Adipocyte (in vitro differentiated cells): ENCODE measurements at regions not wholly inside any gene's neighbourhood (a gene's known extent, or its start where the extent isn't known, plus 50 kb on each side); places are given as distances from the start of the nearest gene placed in this dataset.

ENCODE experiments used
- DNase-seq: peaks from one replicate; pipeline ENCODE4 v3.0.0-alpha.2; 2015; ENCODE audit warnings: low read depth
- H3K27me3 ChIP-seq: replicated peaks from 2 replicates; pipeline ENCODE4 v1.7.0; 2013; ENCODE audit warnings: mild to moderate bottlenecking, low read length, moderate library complexity; ENCODE audit not compliant: control insufficient read depth, insufficient read depth
- H3K36me3 ChIP-seq: 2 replicates; pipeline ENCODE4 v1.7.0; 2013; ENCODE audit warnings: low read length, mild to moderate bottlenecking, moderate library complexity; ENCODE audit not compliant: control insufficient read depth, insufficient read depth, severe bottlenecking
- H3K4me1 ChIP-seq: 2 replicates; pipeline ENCODE4 v1.7.0; 2013; ENCODE audit warnings: mild to moderate bottlenecking, low read length, moderate library complexity; ENCODE audit not compliant: control insufficient read depth, insufficient read depth
- H3K4me3 ChIP-seq: 2 replicates; pipeline ENCODE4 v1.7.0; 2013; ENCODE audit warnings: mild to moderate bottlenecking, low read length, moderate library complexity
- H3K9ac ChIP-seq: 2 replicates; pipeline ENCODE4 v1.7.0; 2013; ENCODE audit warnings: mild to moderate bottlenecking, low read length, moderate library complexity
- H3K9me3 ChIP-seq: 2 replicates; pipeline ENCODE4 v1.7.0; 2013; ENCODE audit warnings: mild to moderate bottlenecking, low read length, moderate library complexity; ENCODE audit not compliant: control insufficient read depth

- H3K4me3 ChIP-seq, result no peak overlapping the region
- DNase-seq, result no peak
- H3K4me1 ChIP-seq, result no peaks in the 10 kb centered on the region
- H3K27me3 ChIP-seq, result peaks cover 14% of the 10 kb centered on the region
- H3K36me3 ChIP-seq, result no peaks in the 10 kb centered on the region
- no peak overlapping the region for H3K9ac ChIP-seq
- no peaks in the 10 kb centered on the region for H3K9me3 ChIP-seq
These were observed 106.7 kb upstream of the ARL4C start for GRCh38 chr2:234603619-234604018.

DNA sequence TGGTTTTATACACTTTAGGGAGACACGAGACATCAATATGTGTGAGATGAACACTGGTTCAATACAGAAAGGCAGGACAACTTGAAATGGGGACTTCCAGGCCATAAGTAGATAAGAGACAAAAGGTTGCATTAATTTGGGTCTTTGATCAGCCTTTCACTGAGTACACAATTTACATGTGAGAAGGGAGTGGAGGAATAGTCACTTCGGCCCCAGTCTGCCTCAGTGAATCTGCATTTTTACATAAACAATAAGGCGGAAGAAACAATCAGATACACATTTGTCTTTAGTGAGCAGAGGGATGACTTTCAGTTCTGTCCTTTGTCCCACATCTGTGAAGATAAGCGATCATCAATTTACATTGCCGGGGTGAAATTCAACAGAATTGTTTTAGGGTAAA lies 104.3 kb upstream of the ARL4C start:
- H3K9ac ChIP-seq, result no peak overlapping the region
- DNase-seq, result no peak
- no peaks in the 10 kb centered on the region for H3K4me1 ChIP-seq
- no peaks in the 10 kb centered on the region for H3K36me3 ChIP-seq
- peaks cover 11% of the 10 kb centered on the region for H3K27me3 ChIP-seq
- H3K9me3 ChIP-seq, result no peaks in the 10 kb centered on the region
- no peak overlapping the region for H3K4me3 ChIP-seq

- no peaks in the 10 kb centered on the region for H3K27me3 ChIP-seq
- DNase-seq, result no peak
- H3K4me3 ChIP-seq, result no peak overlapping the region
- H3K36me3 ChIP-seq, result no peaks in the 10 kb centered on the region
- peaks cover 5% of the 10 kb centered on the region for H3K4me1 ChIP-seq
- no peak overlapping the region for H3K9ac ChIP-seq
- no peaks in the 10 kb centered on the region for H3K9me3 ChIP-seq
These were observed 100.6 kb upstream of the ARL4C start for GRCh38 chr2:234597576-234597861.

DNA sequence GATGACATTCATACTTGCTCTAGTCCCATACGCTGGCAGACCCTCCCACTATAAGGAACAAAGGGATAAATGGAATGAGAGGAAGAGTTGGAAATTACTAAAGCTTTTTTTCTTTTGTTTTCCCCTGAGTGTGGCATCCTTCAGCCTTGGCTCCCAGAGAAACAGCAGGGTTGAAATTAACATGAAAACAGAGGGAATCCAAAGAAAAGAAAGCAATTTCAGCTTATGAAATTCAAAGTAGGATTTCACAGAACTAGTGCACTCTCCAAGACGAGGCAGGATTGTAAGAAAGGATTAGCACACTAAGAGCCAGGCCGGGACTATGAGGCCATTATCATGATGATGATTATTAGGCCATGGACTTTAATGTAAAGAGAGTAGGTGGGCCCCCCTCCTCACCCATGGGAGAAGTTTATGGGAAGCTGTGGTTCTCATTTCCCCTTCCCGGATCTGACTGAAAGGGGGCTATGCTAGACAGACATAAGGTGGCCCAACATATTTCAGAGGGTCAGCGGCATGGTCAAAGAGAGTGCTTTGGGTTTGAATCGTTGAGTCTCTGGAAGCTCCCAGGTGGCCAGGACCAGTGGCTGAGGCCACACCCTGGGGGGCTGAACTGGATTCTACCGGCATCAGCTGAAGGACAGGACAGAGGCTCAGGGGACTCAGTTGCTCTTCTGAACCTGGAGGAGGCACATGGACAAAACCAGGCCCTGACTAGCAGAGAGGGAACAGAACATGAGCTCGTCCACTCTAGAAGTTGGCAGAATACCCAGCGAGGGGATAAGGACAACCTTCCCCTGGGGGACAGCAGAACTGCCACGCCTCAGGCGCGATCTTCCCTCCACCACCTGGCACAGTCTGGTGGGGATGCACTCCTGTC lies 100.1 kb upstream of the ARL4C start:
- H3K9me3 ChIP-seq, result no peaks in the 10 kb centered on the region
- DNase-seq, result no peak
- no peaks in the 10 kb centered on the region for H3K36me3 ChIP-seq
- H3K4me3 ChIP-seq, result no peak overlapping the region
- H3K27me3 ChIP-seq, result no peaks in the 10 kb centered on the region
- peaks cover 5% of the 10 kb centered on the region for H3K4me1 ChIP-seq
- no peak overlapping the region for H3K9ac ChIP-seq

DNA sequence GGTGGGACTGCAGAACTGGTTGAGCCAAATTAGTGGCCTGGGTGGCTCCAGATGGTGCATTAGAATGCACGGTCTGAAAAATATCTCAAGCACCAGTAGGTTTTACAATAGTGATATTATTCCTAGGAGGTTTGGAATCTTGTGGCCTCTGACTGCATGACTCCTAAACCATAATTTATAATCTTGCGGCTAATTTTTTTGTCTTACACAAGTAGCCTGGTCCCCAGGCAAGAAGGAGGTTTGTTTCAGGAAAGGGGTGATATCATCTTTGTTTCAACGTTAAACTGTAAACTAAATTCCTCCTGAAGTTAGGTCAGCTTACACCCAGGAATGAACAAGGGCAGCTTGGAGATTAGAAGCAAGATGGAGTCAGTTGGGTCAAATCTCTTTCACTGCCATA lies 98.9 kb upstream of the ARL4C start:
- no peaks in the 10 kb centered on the region for H3K9me3 ChIP-seq
- no peaks in the 10 kb centered on the region for H3K27me3 ChIP-seq
- no peaks in the 10 kb centered on the region for H3K36me3 ChIP-seq
- no peak overlapping the region for H3K9ac ChIP-seq
- H3K4me1 ChIP-seq, result peaks cover 5% of the 10 kb centered on the region
- H3K4me3 ChIP-seq, result no peak overlapping the region
- DNase-seq, result no peak

GRCh38 chr2:234594715-234595114 lies 97.8 kb upstream of the ARL4C start:
- DNase-seq, result no peak
- Histone ChIP-seq H3K4me1 (peaks cover 5% of the 10 kb centered on the region), H3K9ac (no peak overlapping the region), H3K36me3 (no peaks in the 10 kb centered on the region), H3K27me3 (peaks cover 5% of the 10 kb centered on the region), H3K9me3 (no peaks in the 10 kb centered on the region), H3K4me3 (no peak overlapping the region)

DNA sequence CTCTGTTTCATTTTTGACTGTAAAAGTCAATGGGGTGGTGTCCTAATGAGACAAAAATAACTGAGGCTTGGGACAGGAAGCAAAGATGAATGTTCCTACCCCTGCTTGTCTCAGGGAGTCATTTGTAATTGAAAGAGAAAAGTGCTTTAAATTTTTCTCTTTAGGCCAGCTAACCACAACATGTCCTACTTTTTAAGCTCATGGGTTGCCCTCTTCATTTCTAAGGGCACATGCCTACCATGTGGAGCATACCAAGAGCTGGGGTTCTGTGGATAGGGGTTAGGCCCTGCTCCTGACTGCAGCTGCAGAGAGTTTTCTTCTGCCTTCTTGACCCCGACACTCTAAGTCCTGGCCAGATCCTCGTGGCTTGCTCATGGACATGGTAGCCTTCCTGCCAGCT lies 96.8 kb upstream of the ARL4C start:
- Histone ChIP-seq H3K9me3 (no peaks in the 10 kb centered on the region), H3K36me3 (no peaks in the 10 kb centered on the region), H3K27me3 (peaks cover 5% of the 10 kb centered on the region), H3K4me1 (peaks cover 5% of the 10 kb centered on the region), H3K4me3 (no peak overlapping the region), H3K9ac (no peak overlapping the region)
- peak; percentile 52 for DNase-seq

GRCh38 chr2:234592541-234592940 lies 95.7 kb upstream of the ARL4C start:
- Histone ChIP-seq H3K4me1 (peaks cover 5% of the 10 kb centered on the region), H3K9me3 (no peaks in the 10 kb centered on the region), H3K27me3 (peaks cover 5% of the 10 kb centered on the region), H3K4me3 (no peak overlapping the region), H3K36me3 (no peaks in the 10 kb centered on the region), H3K9ac (no peak overlapping the region)
- DNase-seq, result no peak

DNA sequence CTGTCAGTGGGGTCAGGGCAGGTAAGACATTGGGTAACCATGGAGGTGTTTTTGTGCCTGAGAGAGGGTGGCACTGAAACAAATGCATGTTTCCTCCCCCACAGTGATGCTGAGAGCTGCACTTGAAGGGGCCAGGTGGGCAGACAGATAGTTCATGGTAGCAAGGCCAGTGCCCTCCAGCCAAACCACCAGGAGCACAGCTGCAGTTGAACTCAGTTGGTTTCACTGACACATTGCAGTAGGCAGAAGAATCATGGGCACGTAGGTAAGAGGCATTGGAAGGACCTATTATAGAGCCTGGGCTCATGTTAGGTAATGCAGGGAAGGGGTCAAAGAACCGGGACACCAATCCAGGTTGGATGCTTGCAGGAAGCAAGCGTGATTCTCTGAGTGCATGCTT lies 93.2 kb upstream of the ARL4C start:
- Histone ChIP-seq H3K4me1 (peaks cover 5% of the 10 kb centered on the region), H3K4me3 (no peak overlapping the region), H3K27me3 (peaks cover 5% of the 10 kb centered on the region), H3K9ac (no peak overlapping the region), H3K9me3 (no peaks in the 10 kb centered on the region), H3K36me3 (no peaks in the 10 kb centered on the region)
- no peak for DNase-seq

DNA sequence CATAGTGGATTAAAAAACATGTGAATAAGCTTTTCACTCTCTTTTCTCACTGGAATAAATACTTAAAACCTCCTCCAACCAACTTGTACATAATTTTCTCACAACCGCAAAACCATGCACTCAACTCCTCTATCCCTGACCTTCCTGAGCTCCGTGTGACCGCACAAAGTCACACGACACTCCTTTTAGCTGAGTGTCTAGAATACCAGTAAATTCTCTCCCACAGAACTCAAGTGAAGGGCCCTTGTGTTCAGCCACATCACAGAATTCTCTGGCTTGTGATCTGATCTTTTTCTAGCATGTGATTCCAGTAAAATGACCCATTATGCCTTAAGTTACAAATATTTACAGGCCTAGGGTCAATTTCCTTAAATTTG lies 91.2 kb upstream of the ARL4C start:
- Histone ChIP-seq H3K4me1 (no peaks in the 10 kb centered on the region), H3K27me3 (peaks cover 5% of the 10 kb centered on the region), H3K9me3 (no peaks in the 10 kb centered on the region), H3K9ac (no peak overlapping the region), H3K4me3 (no peak overlapping the region), H3K36me3 (no peaks in the 10 kb centered on the region)
- DNase-seq, result no peak

- no peaks in the 10 kb centered on the region for H3K9me3 ChIP-seq
- H3K36me3 ChIP-seq, result no peaks in the 10 kb centered on the region
- no peak overlapping the region for H3K9ac ChIP-seq
- DNase-seq, result no peak
- no peak overlapping the region for H3K4me3 ChIP-seq
- peaks cover 6% of the 10 kb centered on the region for H3K27me3 ChIP-seq
- H3K4me1 ChIP-seq, result no peaks in the 10 kb centered on the region
These were observed 90.6 kb upstream of the ARL4C start for GRCh38 chr2:234587341-234588053.
